ENCODE measurements at regions not wholly inside any gene's neighbourhood (a gene's known extent, or its start where the extent isn't known, plus 50 kb on each side); places are given as distances from the start of the nearest gene placed in this dataset.
"Not testable (repeated sequence)": the region's sequence is repeated elsewhere in the genome, so short reads cannot be mapped to it uniquely, and the experiment has no call there.

- not testable (repeated sequence) for TF ChIP-seq CTCF, POLR2A, EP300 (IDR thresholded peaks at IDR 0.05)
Measured at GRCh38 chrX:55928529-55928928, 211.0 kb downstream of the RRAGB start.
